ENCODE measurements at regions not wholly inside any gene's neighbourhood (a gene's known extent, or its start where the extent isn't known, plus 50 kb on each side); places are given as distances from the start of the nearest gene placed in this dataset.

DNA sequence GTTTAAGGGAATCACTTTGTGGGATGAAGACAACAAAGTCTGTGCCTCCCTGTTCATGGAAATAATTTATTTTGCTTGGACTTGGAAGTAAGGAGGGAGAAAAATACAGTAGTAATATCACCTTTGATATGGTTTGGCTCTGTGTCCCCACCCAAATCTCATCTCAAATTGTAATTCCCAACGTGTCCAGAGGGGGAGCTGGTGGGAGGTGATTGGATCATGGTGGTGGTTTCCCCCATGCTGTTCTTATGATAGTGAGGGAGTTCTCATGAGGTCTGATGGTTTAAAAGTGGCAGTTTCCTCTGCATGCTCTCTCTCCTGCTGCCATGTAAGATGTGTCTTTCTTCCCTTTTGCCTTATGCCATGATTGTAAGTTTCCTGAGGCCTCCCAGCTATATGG lies 460.7 kb downstream of the NOVA1 start:
- Histone ChIP-seq H3K36me3 (replicated peaks) (no peaks in the 10 kb centered on the region), H3K4me3 (ENCODE audit: low read depth, low read length) (no peak overlapping the region), H3K27ac (no peak overlapping the region), H3K27me3 (replicated peaks) (no peaks in the 10 kb centered on the region)
- no peak for DNase-seq
- in situ Hi-C loops (cut with HindIII; ENCODE audit: low pct_ligation_motif_present, low sequenced_read_pairs) = no loop called here
- TF ChIP-seq, protein P1, sequence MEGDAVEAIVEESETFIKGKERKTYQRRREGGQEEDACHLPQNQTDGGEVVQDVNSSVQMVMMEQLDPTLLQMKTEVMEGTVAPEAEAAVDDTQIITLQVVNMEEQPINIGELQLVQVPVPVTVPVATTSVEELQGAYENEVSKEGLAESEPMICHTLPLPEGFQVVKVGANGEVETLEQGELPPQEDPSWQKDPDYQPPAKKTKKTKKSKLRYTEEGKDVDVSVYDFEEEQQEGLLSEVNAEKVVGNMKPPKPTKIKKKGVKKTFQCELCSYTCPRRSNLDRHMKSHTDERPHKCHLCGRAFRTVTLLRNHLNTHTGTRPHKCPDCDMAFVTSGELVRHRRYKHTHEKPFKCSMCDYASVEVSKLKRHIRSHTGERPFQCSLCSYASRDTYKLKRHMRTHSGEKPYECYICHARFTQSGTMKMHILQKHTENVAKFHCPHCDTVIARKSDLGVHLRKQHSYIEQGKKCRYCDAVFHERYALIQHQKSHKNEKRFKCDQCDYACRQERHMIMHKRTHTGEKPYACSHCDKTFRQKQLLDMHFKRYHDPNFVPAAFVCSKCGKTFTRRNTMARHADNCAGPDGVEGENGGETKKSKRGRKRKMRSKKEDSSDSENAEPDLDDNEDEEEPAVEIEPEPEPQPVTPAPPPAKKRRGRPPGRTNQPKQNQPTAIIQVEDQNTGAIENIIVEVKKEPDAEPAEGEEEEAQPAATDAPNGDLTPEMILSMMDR (IDR thresholded peaks at IDR 0.05; ENCODE audit: low read depth, low read length, missing control alignments) = peak; percentile 27

DNA sequence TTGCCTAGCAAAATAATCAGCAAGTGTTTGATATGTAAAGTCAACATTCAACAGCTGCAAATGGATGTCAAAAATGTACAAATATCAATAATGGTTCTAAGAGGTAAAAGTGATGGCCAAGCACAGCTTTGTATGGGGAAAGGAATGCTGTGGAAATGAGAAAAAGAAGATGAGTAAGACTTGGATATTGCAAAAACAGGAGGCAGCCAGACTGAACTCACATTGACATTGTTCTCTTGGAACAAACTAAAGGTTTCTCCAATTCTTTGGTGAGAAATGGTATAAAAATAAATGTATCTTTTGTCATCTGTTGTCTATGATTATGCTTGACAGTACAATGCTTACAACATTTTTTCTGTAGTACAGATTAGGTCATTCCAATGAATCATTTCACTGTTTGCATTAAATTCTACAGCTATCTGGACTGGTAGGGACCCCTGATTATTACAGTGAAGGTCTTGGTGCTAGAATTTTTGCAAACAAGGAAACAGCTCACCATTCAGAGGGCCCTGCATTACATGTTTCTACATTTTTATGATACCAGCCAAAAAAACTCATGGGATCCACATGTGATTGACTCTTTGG lies 465.7 kb downstream of the NOVA1 start:
- Histone ChIP-seq H3K36me3 (replicated peaks) (no peaks in the 10 kb centered on the region), H3K27ac (no peak overlapping the region), H3K4me3 (ENCODE audit: low read depth, low read length) (no peak overlapping the region), H3K27me3 (replicated peaks) (no peaks in the 10 kb centered on the region)
- peak; percentile 22 for DNase-seq
- in situ Hi-C loops (cut with HindIII; ENCODE audit: low pct_ligation_motif_present, low sequenced_read_pairs) = no loop called here
- TF ChIP-seq, protein P1 (IDR thresholded peaks at IDR 0.05; ENCODE audit: low read depth, low read length, missing control alignments) = no peak

DNA sequence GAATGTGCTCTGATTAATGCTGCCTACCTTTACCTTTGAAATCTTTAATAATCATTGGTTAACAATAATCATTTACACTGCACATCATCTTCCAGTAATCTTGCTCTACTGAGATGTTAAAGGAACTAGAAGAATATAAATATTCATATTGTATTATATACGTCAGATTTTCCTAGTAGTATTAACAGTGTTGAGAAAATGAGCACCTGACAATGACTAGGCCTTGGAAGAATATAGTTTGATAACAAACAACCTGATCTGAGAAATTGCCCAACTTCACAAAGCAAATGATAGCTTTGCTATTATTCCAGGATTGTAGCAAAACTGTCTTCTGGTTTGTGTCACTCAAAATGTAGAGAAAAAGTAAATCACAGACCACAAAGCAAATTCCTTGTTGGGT lies 467.1 kb downstream of the NOVA1 start:
- Histone ChIP-seq H3K36me3 (replicated peaks) (no peaks in the 10 kb centered on the region), H3K27me3 (replicated peaks) (no peaks in the 10 kb centered on the region), H3K27ac (no peak overlapping the region), H3K4me3 (ENCODE audit: low read depth, low read length) (no peak overlapping the region)
- no peak for DNase-seq
- in situ Hi-C loops (cut with HindIII; ENCODE audit: low pct_ligation_motif_present, low sequenced_read_pairs) = no loop called here
- TF ChIP-seq, protein P1 (IDR thresholded peaks at IDR 0.05; ENCODE audit: low read depth, low read length, missing control alignments) = no peak

DNA sequence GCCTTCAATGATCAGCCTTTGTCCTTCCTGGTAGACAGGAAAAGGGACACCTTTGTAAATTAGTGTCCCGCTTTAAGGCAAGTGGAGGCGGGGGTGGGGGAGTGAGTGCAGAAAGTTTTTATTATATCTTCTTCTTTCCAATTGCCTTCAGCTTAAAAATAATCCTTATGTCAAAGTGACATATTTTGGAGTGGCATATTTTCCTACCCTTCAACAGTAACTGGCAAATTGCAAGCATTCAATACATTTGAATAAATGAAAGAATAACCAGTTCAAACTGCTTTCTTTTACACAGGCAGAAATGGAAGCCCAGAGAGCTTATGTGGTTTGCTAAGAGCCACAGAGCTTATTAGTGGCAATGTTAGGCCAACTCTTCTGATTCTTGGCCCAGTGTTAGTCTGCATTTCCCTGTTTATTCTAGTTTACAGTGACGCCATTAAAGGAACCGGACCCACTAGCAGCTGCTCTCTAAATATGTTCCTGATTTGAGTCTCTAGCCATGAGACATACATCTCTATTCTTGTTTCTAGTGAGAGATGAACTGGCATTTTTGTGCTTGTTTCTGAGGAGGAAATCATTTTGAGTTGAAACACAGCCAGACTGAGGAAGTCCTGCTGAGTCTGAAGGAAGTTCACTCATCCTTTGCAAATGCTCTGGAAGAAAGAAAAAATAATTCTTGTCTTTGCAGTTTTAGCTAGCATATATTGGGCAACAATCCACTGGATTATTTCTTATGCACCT lies 468.7 kb downstream of the NOVA1 start:
- TF ChIP-seq, protein P1 (IDR thresholded peaks at IDR 0.05; ENCODE audit: low read depth, low read length, missing control alignments) = no peak
- H3K4me3 ChIP-seq (ENCODE audit: low read depth, low read length) = no peak overlapping the region
- no peaks in the 10 kb centered on the region for H3K36me3 ChIP-seq (replicated peaks)
- no peaks in the 10 kb centered on the region for H3K27me3 ChIP-seq (replicated peaks)
- DNase-seq = peak; percentile 16
- peak overlapping the region; percentile 42 for H3K27ac ChIP-seq
- in situ Hi-C loops (cut with HindIII; ENCODE audit: low pct_ligation_motif_present, low sequenced_read_pairs) = no loop called here

DNA sequence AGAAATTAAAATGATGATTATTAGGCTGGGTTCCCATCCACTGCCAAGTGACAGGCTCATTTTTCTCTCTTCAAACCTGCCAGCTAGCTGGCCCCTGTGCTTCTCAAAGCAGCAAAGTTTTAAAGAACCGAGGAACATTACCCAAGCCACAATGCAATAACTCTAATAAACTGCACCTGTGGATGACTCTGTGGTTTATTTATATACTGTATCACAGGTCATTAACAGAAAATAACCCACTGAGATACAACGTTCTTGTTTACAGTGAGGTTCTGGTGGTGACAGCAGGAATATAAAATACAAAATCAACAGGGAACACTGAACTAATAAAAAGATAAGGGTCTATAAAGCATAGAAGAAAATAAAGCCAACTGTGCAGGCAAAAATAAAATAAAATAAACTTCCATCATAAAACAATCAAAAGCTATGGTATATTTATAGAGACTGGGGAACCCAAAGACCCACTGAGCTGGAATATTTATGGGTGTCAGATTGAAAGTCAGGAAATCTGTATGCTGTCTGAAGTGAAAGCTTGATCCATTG lies 472.9 kb downstream of the NOVA1 start:
- no peak for DNase-seq
- in situ Hi-C loops (cut with HindIII; ENCODE audit: low pct_ligation_motif_present, low sequenced_read_pairs) = no loop called here
- Histone ChIP-seq H3K27ac (no peak overlapping the region), H3K4me3 (ENCODE audit: low read depth, low read length) (no peak overlapping the region), H3K27me3 (replicated peaks) (no peaks in the 10 kb centered on the region), H3K36me3 (replicated peaks) (no peaks in the 10 kb centered on the region)
- TF ChIP-seq, protein P1 (IDR thresholded peaks at IDR 0.05; ENCODE audit: low read depth, low read length, missing control alignments) = no peak

All from brain microvascular endothelial cell (primary cell).